ENCODE measurements at regions not wholly inside any gene's neighbourhood (a gene's known extent, or its start where the extent isn't known, plus 50 kb on each side); places are given as distances from the start of the nearest gene placed in this dataset.

DNA sequence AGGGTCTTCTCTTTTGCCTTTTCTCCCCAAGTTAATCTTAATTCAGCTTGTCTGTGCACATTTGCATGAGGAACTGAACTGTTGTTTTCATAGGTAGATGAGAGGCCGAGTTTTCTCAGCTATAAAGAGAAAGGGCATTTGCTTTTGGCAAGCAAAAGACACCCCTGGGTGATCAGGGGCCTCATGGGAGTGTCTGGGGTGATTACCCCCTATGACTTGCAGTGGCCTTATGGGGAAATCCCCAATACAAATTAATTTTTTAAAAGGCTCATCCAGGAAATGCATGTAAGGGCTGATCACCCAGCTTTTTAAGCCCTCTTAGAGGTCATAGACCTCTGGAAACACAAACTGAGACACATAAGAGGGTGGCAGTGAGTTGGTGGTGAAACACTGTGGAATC, 56.4 kb upstream of the HMX1 start:
- TF ChIP-seq SMC3 (IDR thresholded peaks at IDR 0.05; ENCODE audit: low read depth, low read length) (no peak), MAZ (IDR thresholded peaks at IDR 0.05; ENCODE audit: borderline replicate concordance, low read depth, low read length) (no peak)

Measured in IMR-90 (cell line).